AG09309 (cell line): ENCODE measurements at regions not wholly inside any gene's neighbourhood (a gene's known extent, or its start where the extent isn't known, plus 50 kb on each side); places are given as distances from the start of the nearest gene placed in this dataset.

Experiments
- DNase-seq: peaks from one replicate; pipeline ENCODE4 v3.0.0-alpha.2; 2010; ENCODE audit warnings: low read depth
- H3K4me3 ChIP-seq: 2 replicates; pipeline ENCODE4 v1.5.1; 2011; ENCODE audit warnings: mild to moderate bottlenecking, low read depth, low read length, moderate library complexity; ENCODE audit not compliant: control insufficient read depth
- CTCF ChIP-seq: IDR thresholded peaks from 2 replicates; pipeline ENCODE4 v1.5.1; 2011; ENCODE audit warnings: mild to moderate bottlenecking, low read depth, low read length, inconsistent platforms; ENCODE audit not compliant: insufficient read depth, control insufficient read depth; ENCODE audit errors: missing control alignments

GRCh38 chr17:12357600-12357999 lies 308.1 kb upstream of the MYOCD start:
- TF ChIP-seq CTCF: no peak
- no peak for DNase-seq
- H3K4me3 ChIP-seq: no peak overlapping the region

GRCh38 chr17:12358477-12358876 lies 307.2 kb upstream of the MYOCD start:
- no peak for TF ChIP-seq CTCF
- no peak overlapping the region for H3K4me3 ChIP-seq
- DNase-seq: no peak

GRCh38 chr17:12362853-12363455 lies 302.7 kb upstream of the MYOCD start:
- no peak overlapping the region for H3K4me3 ChIP-seq
- TF ChIP-seq CTCF: no peak
- no peak for DNase-seq

GRCh38 chr17:12365805-12366204 lies 299.9 kb upstream of the MYOCD start:
- DNase-seq: peak; percentile 10
- H3K4me3 ChIP-seq: no peak overlapping the region
- no peak for TF ChIP-seq CTCF

GRCh38 chr17:12369065-12369464 lies 296.6 kb upstream of the MYOCD start:
- no peak for TF ChIP-seq CTCF
- DNase-seq: no peak
- no peak overlapping the region for H3K4me3 ChIP-seq

- H3K4me3 ChIP-seq: no peak overlapping the region
- TF ChIP-seq CTCF: no peak
- DNase-seq: no peak
These were observed 289.4 kb upstream of the MYOCD start for GRCh38 chr17:12376276-12376675.

- no peak overlapping the region for H3K4me3 ChIP-seq
- TF ChIP-seq CTCF: no peak
- peak; percentile 61 for DNase-seq
These were observed 279.5 kb upstream of the MYOCD start for GRCh38 chr17:12386225-12386624.
